HG02840 (cell line): ENCODE measurements at regions not wholly inside any gene's neighbourhood (a gene's known extent, or its start where the extent isn't known, plus 50 kb on each side); places are given as distances from the start of the nearest gene placed in this dataset.
"Not testable (repeated sequence)": the region's sequence is repeated elsewhere in the genome, so short reads cannot be mapped to it uniquely, and the experiment has no call there.

Experiments used
- ATAC-seq: cut with Tn5 transposase; IDR thresholded peaks from one replicate; pipeline ENCODE4 v1.9.1; 2021; ENCODE audit warnings: mild to moderate bottlenecking, moderate library complexity, moderate number of reproducible peaks; ENCODE audit not compliant: unreplicated experiment, low FRiP score

- no peak for ATAC-seq
Observed at GRCh38 chr6:125421836-125422235, 120.1 kb upstream of the HDDC2 start.

GRCh38 chr6:125423047-125423446 lies 121.3 kb upstream of the HDDC2 start:
- no peak for ATAC-seq

DNA sequence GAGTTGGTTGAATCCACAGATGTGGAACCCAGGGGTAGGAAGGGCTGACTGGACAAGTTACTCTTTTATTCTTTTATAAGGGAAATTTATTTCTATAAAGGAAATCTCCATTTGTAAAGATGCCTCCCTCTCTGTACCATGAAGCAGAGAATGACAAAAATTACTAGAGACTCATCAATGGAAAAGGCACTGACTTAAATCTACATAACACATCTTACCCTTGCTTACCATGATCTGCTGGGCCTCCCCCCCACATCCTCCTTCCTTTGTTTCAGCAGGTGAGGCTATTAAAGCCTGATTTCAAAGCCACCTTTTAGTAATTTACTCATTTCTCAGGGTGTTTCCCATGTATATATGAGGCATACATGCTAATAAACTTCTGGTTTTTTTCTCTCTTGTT lies 130.2 kb upstream of the HDDC2 start:
- no peak for ATAC-seq

- ATAC-seq, result no peak
Observed at GRCh38 chr6:125432963-125433362, 131.2 kb upstream of the HDDC2 start.

- ATAC-seq, result no peak
Observed at GRCh38 chr6:125434760-125435159, 133.0 kb upstream of the HDDC2 start.

DNA sequence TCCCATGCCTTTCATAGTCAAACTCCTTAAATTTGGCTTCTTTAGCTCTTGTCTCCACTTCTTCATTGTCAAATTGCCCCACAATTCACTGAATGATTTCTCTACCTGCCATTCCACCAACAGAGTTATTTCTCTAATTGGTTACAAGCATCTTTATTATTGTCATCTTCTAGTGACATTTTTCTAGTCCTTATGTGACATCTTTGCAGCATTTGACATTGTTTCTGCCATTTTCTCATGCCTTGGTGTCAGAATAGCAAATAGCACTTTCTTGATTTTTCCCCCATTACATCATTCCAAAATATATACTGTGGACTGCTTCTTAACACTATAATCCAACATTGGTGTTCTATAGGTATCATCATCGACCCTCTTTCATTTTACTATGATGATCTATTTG lies 137.7 kb upstream of the HDDC2 start:
- ATAC-seq, result no peak

- ATAC-seq, result no peak
Observed at GRCh38 chr6:125444006-125444923, 142.5 kb upstream of the HDDC2 start.

- ATAC-seq, result no peak
Observed at GRCh38 chr6:125445054-125445453, 143.3 kb upstream of the HDDC2 start.

DNA sequence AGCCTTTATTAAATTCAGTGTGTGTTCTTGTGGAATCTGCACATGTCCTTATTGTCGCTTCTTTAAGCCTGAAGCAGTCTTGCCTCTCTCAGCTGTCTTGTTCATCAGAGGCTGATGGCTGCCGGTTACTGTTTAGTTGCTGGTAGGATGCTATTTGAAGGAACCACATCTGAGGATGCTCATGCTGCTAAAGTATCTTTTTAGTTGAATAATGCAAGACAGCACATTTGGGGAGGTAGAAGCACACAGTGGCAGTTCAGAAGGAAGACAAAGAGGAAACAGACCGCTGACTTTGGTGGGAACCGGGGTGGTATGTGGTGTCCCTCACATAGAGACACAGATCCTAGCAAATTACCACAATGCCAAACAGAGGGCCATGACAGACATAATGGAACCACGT lies 144.2 kb upstream of the HDDC2 start:
- no peak for ATAC-seq

- ATAC-seq, result no peak
Observed at GRCh38 chr6:125451750-125452149, 150.0 kb upstream of the HDDC2 start.

GRCh38 chr6:125453516-125453915 lies 151.7 kb upstream of the HDDC2 start:
- no peak for ATAC-seq

- ATAC-seq, result no peak
Observed at GRCh38 chr6:125454351-125454750, 152.6 kb upstream of the HDDC2 start.

GRCh38 chr6:125458493-125458892 lies 156.7 kb upstream of the HDDC2 start:
- not testable (repeated sequence) for ATAC-seq

DNA sequence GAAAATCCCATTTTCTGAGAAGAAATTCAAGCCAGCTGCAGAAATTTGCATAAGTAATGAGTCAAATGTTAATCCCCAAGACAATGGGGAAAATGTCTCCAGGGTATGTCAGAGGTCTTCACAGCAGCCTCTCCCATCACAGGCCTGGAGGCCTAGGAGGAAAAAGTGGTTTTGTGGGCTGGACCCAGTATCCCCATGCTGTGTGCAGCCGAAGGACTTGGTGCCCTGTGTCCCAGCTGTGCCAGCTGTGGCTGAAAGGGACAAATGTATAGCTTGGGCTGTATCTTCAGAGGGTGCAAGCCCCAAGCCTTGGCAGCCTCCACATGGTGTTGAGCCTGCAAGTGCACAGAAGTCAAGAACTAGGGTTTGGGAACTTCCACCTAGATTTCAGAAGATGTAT lies 163.6 kb upstream of the HDDC2 start:
- ATAC-seq, result not testable (repeated sequence)

GRCh38 chr6:125469915-125470314 lies 168.1 kb upstream of the HDDC2 start:
- ATAC-seq, result no peak

GRCh38 chr6:125471667-125472066 lies 169.9 kb upstream of the HDDC2 start:
- ATAC-seq, result no peak

GRCh38 chr6:125474061-125474460 lies 172.3 kb upstream of the HDDC2 start:
- ATAC-seq, result no peak

GRCh38 chr6:125477156-125477555 lies 175.4 kb upstream of the HDDC2 start:
- no peak for ATAC-seq

GRCh38 chr6:125477844-125478243 lies 176.1 kb upstream of the HDDC2 start:
- ATAC-seq, result no peak

DNA sequence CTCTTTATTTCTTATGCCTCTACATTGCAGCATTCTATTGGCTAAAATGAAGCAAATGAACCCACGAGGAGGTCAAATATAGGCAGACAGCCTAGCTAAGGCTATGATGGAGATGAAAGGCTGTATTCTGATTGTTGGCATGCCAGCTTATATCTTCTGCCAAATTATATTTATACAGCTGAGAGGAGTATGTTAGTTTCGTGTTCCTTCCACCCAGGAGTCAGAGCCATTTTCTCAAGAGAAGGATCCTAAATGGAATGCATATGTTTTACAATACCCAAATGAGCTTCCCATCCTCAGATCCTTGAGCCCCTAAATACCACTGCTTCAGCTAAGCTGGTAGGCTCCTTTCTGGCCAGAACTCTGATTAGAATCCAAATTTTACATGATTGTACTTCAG lies 178.4 kb upstream of the HDDC2 start:
- ATAC-seq, result no peak

GRCh38 chr6:125480571-125480970 lies 178.8 kb upstream of the HDDC2 start:
- ATAC-seq, result no peak

GRCh38 chr6:125481056-125481455 lies 179.3 kb upstream of the HDDC2 start:
- no peak for ATAC-seq
